Stimulated activated CD8-positive, alpha-beta memory T cell treated with anti-CD3 and anti-CD28 coated beads, Interleukin-12 subunit alpha, Interleukin-12 subunit beta, amount 100 ng/mL, for 24 hours (primary cell): ENCODE measurements at regions not wholly inside any gene's neighbourhood (a gene's known extent, or its start where the extent isn't known, plus 50 kb on each side); places are given as distances from the start of the nearest gene placed in this dataset.
"Not testable (repeated sequence)": the region's sequence is repeated elsewhere in the genome, so short reads cannot be mapped to it uniquely, and the experiment has no call there.

ENCODE experiments used
- DNase-seq: peaks from one replicate; pipeline ENCODE4 v3.0.0-alpha.2; 2020; ENCODE audit errors: extremely low read depth

GRCh38 chr11:38894201-38894600, 2296.2 kb upstream of the RAG2 start:
- DNase-seq, result not testable (repeated sequence)

DNA sequence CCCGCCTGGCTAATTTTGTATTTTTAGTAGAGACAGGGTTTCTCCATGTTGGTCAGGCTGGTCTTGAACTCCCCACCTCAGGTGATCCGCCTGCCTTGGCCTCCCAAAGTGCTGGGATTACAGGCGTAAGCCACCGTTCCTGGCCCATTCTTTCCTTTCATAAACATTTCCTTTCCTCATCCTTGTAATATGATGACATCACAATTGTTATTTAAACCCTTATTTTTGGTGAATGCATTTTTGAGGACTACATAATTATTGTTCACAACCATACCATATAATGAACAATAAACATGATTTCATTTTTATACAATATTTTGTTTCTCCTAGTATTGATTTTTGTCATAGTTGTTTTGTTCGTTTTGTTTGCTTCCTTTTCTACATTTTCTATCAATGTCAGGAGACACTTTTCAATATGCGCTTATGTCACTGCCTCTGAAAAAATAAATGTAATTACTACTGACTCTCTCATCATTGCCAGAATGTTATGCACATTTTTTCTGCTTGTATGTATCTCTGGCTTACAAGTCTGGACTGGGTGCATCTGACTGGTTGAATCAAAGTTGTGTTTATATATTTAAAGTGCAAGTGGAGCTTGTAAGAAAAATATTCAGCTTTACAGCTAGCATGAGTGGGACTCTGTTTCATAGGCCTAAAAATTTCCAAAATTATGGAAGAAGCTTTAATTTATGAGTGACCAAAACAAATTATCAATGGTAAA, 2286.3 kb upstream of the RAG2 start:
- no peak for DNase-seq

DNA sequence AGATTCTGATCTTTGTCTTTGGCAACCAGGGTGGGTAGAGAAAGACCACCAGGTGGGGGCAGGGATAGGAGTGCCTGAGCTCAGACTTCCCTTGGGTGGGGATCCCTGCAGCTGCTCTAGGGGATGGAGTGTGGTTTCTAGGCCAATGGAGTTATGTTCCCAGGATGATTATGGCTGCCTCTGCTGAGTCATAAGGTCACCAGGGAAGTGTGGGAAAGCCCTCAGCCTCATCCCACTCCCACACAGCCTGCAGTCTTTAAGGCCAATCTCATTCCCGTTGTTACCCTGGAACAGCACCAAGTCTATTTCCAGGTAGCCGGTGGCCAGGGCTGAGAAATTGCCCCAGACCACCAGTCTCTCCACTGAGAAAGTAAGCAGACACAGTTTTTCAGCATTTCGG, 2269.3 kb upstream of the RAG2 start:
- DNase-seq, result no peak

GRCh38 chr11:38865922-38866321, 2267.9 kb upstream of the RAG2 start:
- DNase-seq, result no peak

DNA sequence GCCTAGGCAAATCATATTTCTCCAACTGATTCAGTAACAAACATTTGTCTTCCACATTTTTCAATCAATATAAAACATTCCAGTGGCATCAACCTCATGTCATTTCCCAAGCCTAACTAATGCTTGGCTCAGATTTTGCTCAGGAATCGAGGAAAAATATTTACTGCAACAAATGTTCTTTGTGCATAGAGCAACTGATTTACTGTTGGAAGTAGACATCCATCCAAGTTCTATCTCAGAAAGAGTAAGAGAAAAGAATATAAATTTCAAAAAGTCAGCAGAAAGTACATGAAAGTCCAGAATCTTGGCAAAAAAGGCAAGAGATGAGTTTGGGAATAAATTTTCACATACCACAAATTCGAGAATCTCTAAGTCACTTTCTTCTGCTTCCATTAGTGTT, 2245.0 kb upstream of the RAG2 start:
- DNase-seq, result no peak

GRCh38 chr11:38839071-38839470, 2241.0 kb upstream of the RAG2 start:
- DNase-seq, result no peak

GRCh38 chr11:38835966-38836365, 2237.9 kb upstream of the RAG2 start:
- no peak for DNase-seq

- DNase-seq, result no peak
Observed at GRCh38 chr11:38824573-38824972, 2226.5 kb upstream of the RAG2 start.

DNA sequence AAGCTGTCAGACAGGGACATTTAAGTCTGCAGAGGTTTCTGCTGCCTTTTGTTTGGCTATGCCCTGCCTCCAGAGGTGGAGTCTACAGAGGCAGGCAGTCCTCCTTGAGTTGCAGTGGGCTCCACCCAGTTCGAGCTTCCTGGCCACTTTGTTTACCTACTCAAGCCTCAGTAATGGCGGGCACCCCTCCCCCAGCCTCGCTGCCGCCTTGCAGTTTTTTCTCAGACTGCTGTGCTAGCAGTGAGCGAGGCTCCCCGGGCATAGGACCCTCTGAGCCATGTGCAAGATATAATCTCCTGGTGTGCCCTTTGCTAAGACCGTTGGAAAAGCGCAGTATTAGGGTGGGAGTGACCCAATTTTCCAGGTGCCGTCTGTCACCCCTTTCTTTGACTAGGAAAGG, 2223.8 kb upstream of the RAG2 start:
- DNase-seq, result not testable (repeated sequence)

GRCh38 chr11:38819981-38820380, 2221.9 kb upstream of the RAG2 start:
- no peak for DNase-seq

DNA sequence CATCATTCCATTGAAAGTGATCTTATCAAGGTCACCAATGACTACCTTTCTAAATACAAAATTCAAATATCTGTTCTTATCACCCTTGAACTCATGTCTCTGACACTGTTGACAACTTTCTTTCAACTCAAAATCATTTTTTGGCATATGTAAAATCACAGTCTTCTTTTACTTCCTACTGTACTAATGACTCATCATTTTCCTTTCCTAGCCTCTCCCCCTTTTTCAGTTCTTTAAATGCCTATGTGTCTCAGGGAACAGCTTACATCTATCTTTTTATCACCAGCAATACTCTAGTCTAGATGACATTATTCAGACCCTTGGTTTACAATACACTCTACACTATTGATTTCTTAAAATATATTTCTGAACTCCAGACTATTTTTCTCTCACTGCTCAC, 2220.7 kb upstream of the RAG2 start:
- no peak for DNase-seq

DNA sequence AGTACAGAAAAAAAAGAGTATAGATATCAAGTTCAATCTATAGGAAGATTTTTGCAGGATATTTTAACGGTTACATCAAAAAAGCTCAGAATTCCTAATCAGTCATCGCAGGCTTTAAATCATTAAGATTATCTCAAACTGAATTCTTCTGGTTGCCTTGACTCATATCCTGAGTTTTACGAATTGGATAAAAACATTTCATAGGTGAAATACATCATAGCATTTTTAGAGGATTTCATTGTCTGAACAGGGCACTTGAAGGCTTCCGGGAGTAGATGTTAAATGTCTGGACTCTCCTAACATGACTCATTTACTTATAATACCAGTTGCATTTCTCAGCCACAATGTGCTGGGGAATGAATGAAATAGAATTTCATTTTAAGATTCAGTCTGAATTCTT, 2216.6 kb upstream of the RAG2 start:
- no peak for DNase-seq

DNA sequence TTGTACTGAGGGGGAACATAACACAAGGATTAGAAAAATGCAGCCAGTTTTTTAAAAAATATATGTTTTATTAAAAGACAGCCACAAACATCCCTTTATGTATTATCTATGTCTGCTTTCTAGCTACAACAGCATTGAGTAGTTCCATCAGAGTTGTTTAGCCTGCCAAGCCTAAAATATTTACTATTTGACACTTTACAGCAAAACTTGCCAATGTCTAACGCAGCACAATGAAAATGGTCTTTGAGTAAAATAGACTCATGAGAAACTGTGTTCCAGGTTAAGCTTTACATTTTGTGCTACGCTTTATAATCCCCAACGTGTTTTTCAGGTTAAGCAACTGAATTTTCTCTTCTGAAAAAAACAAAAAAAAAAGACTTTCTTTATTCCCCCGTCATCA, 2211.5 kb upstream of the RAG2 start:
- DNase-seq, result no peak

- DNase-seq, result no peak
Observed at GRCh38 chr11:38796281-38796680, 2198.2 kb upstream of the RAG2 start.

DNA sequence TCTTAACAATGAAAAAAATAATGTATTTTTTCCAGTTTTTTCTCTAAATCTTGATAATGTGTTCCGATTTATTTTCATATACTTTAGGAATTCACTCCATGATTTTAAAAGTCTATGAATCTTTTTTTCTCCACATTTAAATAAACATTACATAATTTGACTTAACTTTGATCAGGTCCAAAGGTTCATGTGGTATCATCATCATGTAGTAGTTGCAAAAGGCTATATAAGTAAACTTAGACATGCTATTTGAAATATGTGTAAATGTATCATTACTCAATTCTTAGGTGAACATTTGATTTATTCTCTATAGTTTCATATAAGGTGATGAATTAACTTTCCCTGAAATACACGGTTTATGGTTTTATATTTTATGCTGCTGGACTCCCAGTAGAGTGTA, 2197.0 kb upstream of the RAG2 start:
- DNase-seq, result no peak

DNA sequence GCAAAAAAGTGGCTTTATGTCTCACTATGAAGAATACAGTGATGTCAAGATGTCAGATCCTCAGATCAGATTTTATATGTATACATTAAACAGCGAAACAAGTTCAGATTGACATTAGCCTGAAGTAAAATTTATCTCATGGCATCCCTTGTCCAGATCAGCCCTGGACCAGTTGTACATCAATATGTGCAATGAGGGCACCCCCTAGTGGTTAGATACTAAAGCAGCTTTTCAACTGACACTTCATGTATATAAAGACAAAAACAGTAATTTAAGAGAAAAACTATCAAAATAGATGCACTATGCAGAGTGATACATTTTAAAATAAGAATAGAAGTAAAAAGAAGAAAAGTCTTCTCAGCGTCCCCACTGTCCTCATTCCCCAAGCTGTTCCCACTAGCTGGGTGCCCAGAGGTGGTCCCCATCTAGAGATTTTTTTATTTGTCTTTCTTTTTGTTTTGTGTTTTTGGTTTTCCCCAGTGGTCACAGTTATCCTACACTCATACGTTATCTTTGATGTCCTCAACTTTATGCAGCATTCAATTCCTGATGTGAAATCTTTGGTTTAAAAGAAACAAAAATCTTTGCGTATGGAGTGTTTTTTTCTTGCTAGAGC, 2193.4 kb upstream of the RAG2 start:
- DNase-seq, result no peak

DNA sequence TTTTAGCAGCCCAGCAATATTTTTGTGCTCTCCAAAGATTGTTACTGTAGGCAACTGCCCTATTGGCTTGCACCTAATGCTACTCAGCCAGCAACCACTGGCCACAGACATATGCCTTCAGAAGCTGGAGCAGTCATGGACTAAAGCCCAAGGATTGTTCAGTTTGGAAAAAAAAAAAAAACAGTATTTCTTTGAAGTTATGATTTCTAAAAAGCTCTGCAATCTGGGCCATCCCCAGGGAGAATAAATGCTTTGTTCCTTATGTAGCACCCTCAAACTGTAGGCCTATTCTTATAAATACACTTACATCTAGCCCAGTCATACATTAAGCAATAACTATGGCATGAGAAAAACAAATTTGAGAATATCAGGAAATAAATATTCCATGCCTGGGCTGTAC, 2190.5 kb upstream of the RAG2 start:
- DNase-seq, result no peak

DNA sequence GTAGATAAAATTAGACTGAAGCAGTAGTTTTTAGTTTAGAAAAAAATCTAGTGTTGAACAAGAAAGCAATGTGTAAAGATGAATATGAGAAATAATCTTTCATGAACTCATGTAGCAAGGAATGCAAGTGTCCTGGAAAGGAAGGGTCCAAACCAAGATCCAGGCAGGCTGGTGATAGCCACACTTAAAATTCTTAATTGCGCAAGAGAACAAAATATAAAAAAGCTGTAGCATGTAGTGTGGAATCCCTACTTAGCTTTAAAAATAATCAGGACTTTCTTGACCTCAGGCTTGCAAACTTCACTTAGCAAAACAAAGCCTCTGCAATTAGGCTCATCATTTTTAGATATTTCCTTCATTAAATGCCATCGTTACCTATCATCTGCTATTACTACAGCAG, 2186.1 kb upstream of the RAG2 start:
- DNase-seq, result no peak

GRCh38 chr11:38766796-38767195, 2168.8 kb upstream of the RAG2 start:
- no peak for DNase-seq

- no peak for DNase-seq
Observed at GRCh38 chr11:38759394-38759793, 2161.4 kb upstream of the RAG2 start.

DNA sequence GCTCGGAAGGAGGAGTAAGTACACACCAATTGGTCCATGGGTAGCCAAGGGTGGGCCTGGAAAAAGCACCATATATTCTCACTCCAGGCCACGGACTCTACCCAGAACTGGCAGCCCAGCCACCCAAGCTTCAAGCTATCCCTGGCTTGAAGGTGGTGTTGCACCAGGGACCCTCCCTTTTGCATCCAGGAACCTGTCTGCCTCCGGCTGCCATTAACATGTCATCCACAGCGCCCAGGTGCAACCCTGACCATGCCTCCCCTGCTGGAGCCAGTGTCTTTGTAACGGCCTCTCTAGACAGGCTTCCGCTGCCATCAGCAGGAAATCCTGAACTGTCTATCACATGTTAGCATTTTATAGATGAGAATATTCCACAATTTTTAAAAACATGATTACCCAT, 2158.5 kb upstream of the RAG2 start:
- DNase-seq, result no peak

GRCh38 chr11:38751421-38751820, 2153.4 kb upstream of the RAG2 start:
- no peak for DNase-seq

- DNase-seq, result not testable (repeated sequence)
Observed at GRCh38 chr11:38746516-38746915, 2148.5 kb upstream of the RAG2 start.

- DNase-seq, result no peak
Observed at GRCh38 chr11:38723361-38723760, 2125.3 kb upstream of the RAG2 start.
